ENCODE measurements at regions not wholly inside any gene's neighbourhood (a gene's known extent, or its start where the extent isn't known, plus 50 kb on each side); places are given as distances from the start of the nearest gene placed in this dataset.
"Not testable (repeated sequence)": the region's sequence is repeated elsewhere in the genome, so short reads cannot be mapped to it uniquely, and the experiment has no call there.

DNA sequence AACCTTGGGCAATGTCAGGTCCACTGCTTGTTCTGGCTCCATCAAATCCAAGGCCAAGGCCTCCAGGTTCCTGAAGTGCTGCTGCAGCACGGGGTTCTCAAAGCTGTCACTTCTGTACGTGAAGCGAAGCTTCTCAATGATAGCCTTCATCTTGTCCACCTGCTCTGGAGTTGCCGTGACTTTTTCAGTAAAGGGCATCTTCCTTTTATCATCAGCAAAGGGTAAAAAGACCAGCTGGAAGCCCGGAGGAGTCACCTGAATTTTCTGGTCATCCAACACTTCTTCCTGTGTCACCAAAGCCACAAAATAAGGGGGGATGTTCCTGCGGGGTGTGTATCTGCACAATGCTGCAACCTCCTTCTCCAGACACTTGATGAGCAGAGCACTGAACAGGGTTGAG, 131.7 kb upstream of the MAMLD1 start:
- not testable (repeated sequence) for TF ChIP-seq IKZF1 (IDR thresholded peaks at IDR 0.05); KLF13 (CRISPR knock-in tag; IDR thresholded peaks at IDR 0.05); MAZ (IDR thresholded peaks at IDR 0.05; ENCODE audit: borderline replicate concordance, low read depth, low read length); MAZ (CRISPR knock-in tag; IDR thresholded peaks at IDR 0.05; ENCODE audit: low read depth); POLR2A (IDR thresholded peaks at IDR 0.05; ENCODE audit: insufficient read depth in 1 of 2, low read depth in 2 of 2, low read length in 2 of 2); SIN3A (IDR thresholded peaks at IDR 0.05; ENCODE audit: borderline replicate concordance, low read depth, low read length); JUND (CRISPR knock-in tag; IDR thresholded peaks at IDR 0.05)
- TF ChIP-seq, protein P1, sequence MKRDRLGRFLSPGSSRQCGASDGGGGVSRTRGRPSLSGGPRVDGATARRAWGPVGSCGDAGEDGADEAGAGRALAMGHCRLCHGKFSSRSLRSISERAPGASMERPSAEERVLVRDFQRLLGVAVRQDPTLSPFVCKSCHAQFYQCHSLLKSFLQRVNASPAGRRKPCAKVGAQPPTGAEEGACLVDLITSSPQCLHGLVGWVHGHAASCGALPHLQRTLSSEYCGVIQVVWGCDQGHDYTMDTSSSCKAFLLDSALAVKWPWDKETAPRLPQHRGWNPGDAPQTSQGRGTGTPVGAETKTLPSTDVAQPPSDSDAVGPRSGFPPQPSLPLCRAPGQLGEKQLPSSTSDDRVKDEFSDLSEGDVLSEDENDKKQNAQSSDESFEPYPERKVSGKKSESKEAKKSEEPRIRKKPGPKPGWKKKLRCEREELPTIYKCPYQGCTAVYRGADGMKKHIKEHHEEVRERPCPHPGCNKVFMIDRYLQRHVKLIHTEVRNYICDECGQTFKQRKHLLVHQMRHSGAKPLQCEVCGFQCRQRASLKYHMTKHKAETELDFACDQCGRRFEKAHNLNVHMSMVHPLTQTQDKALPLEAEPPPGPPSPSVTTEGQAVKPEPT (CRISPR knock-in tag; IDR thresholded peaks at IDR 0.05; ENCODE audit: low read depth) = not testable (repeated sequence)
- TF ChIP-seq, protein P2, sequence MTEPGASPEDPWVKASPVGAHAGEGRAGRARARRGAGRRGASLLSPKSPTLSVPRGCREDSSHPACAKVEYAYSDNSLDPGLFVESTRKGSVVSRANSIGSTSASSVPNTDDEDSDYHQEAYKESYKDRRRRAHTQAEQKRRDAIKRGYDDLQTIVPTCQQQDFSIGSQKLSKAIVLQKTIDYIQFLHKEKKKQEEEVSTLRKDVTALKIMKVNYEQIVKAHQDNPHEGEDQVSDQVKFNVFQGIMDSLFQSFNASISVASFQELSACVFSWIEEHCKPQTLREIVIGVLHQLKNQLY (CRISPR knock-in tag; IDR thresholded peaks at IDR 0.05) = not testable (repeated sequence)

All from HepG2 (cell line).